GM13976 (cell line): ENCODE measurements at regions not wholly inside any gene's neighbourhood (a gene's known extent, or its start where the extent isn't known, plus 50 kb on each side); places are given as distances from the start of the nearest gene placed in this dataset.

Experiments used
- DNase-seq: peaks from one replicate; pipeline ENCODE4 v3.0.0; 2012; ENCODE audit warnings: low spot score
- in situ Hi-C: fragments of 300-500 bp; cut with MboI; formaldehyde crosslinking; loops from one replicate; pipeline ENCODE4 v1.12.0; 2022; ENCODE audit warnings: low sequenced_read_pairs, mixed read lengths, inconsistent platforms; ENCODE audit not compliant: unreplicated experiment
- TF ChIP-seq, protein P1 (sequence below): IDR thresholded peaks from 2 replicates; pipeline ENCODE4 v1.5.1; 2012; ENCODE audit warnings: borderline replicate concordance, mild to moderate bottlenecking; ENCODE audit not compliant: insufficient read depth; ENCODE audit errors: extremely low read depth, missing control alignments, control extremely low read depth

DNA sequence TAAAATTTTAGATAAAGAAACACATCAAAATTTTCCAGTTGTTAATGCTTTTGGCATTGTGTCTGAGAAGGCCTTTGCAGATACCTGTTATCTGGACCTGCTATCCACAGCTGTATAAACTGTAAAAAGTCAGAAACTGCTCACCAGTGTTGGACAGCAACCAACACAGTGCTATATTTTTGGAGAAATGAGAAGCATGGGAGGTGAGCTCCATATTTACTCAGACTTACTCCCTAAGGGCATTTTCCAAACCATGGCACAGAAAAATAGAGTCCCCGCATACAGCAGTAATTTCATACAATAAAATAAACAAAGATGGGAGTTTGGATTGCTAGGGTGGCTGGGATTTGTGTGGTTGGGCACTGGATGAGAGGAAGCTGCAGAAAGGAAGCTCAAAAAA is 136.3 kb upstream of the GLI3 start:
- in situ Hi-C loops: no loop called here
- TF ChIP-seq, protein P1, sequence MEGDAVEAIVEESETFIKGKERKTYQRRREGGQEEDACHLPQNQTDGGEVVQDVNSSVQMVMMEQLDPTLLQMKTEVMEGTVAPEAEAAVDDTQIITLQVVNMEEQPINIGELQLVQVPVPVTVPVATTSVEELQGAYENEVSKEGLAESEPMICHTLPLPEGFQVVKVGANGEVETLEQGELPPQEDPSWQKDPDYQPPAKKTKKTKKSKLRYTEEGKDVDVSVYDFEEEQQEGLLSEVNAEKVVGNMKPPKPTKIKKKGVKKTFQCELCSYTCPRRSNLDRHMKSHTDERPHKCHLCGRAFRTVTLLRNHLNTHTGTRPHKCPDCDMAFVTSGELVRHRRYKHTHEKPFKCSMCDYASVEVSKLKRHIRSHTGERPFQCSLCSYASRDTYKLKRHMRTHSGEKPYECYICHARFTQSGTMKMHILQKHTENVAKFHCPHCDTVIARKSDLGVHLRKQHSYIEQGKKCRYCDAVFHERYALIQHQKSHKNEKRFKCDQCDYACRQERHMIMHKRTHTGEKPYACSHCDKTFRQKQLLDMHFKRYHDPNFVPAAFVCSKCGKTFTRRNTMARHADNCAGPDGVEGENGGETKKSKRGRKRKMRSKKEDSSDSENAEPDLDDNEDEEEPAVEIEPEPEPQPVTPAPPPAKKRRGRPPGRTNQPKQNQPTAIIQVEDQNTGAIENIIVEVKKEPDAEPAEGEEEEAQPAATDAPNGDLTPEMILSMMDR: no peak
- DNase-seq: no peak

DNA sequence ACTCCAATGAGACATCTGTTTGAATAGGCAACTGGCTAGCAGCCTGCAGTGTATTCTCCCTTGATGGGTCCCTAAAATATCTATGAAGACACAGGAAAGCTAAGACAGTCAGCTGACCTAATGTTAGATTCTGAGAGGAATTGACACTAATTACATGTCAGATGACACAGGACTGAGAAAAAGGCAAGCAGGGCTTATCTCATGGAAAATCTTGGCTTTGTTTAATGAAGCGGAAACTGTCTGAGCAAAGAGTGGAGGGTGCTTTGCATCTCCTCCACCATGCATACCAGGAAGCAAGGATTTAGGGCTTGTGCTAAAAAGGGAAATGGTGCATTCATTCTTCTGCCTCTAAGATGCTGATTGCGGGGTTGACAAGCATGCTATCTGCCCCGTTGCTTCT is 135.5 kb upstream of the GLI3 start:
- TF ChIP-seq, protein P1: no peak
- DNase-seq: no peak
- in situ Hi-C loops: no loop called here

DNA sequence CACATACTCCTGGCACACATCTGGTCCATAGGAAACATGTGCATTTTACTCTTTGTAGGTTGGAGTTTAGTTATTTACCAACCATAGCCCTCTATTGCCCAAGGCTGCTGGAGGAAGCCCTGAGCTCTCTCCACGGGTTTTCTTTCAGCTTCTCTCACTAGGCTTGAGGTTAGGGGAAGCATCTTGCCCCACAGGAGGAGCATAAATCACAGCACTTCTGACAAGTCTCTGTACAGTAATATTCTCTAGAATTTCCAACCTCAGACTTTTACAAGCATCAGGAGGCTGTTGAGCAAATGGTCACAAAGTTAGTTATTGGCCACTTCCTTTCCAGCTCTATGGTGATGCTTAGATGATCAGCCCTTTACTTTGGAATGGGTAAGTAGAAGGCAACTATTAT is 122.9 kb upstream of the GLI3 start:
- in situ Hi-C loops: no loop called here
- DNase-seq: no peak

DNA sequence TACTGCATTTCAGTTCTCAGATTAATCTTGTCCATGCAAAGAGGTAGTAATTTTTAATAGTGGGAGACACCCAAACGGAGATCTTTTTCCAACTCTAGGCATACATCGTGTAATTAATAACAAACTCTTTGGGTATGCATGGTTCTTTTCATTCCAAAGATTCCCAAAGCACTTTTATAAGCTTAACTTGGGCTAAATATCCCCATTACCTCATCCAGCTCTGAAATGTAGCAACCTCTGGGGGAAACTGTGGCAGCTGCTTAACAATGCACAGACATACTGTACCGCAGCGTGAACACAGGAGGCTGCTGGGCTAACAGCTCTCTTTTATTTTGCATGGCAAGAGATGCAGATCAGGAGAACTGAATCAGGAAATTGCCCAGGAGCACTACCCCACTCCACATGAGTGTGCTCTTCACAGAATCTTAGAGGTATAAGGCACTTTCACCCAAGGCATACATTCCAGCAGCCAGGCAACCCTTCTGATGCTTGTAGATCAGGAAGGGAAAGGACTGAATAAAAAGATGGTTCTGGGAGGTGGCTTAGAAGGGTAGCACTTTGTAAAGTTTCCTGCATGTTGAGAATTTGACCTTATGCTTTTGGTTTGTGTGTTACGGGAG is 114.4 kb upstream of the GLI3 start:
- no peak for DNase-seq
- TF ChIP-seq, protein P1: no peak
- in situ Hi-C loops: no loop called here

More for the DNA sequence above, 122.9 kb upstream of the GLI3 start:
- TF ChIP-seq, protein P1: no peak

DNA sequence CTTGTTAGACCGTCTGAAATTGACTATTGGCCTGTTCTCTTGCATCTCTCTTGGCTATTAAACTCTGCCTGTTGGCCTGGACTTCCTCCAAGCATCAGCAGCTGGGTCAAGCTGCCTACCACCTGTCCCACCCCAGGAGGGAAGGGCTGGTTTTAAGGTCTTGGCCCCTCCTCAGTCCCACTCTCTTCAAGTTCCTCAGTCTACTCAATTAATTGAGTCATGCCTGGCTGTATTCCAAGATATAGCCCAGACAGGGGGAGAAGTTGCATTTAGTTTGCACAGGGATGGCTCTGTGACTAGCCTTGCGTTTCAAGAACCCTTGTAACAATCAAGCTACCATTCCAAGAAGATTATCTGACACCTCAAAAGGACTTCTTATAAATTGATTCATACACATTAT is 113.8 kb upstream of the GLI3 start:
- DNase-seq: no peak
- in situ Hi-C loops: no loop called here
- TF ChIP-seq, protein P1: no peak

DNA sequence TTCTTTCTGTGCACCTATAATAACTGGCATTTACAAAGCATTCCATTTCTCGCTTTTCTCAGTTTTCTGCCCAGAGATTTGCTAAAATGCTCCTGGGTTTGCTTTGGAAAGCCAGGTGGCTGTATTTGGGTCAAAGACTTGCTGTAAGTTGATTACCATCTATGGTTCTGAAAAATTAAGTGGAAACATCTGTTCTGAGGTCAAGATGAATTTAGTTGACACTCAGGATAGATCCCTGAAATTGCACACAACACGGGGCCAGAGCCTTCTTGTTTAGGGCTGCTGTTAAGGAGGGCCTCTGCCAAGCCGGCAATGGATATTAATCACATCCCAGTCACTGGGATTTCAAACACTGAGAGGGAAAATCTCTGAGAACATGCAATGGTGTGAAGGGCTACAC is 111.6 kb upstream of the GLI3 start:
- in situ Hi-C loops: no loop called here
- DNase-seq: no peak
- TF ChIP-seq, protein P1: no peak
